GM12864 (cell line): ENCODE measurements at regions not wholly inside any gene's neighbourhood (a gene's known extent, or its start where the extent isn't known, plus 50 kb on each side); places are given as distances from the start of the nearest gene placed in this dataset.
"Not testable (repeated sequence)": the region's sequence is repeated elsewhere in the genome, so short reads cannot be mapped to it uniquely, and the experiment has no call there.

ENCODE experiments used
- DNase-seq: peaks from one replicate; pipeline ENCODE4 v3.0.0-alpha.2; 2011; ENCODE audit warnings: low read depth
- H3K4me3 ChIP-seq: 2 replicates; pipeline ENCODE4 v1.5.1; 2011; ENCODE audit warnings: mild to moderate bottlenecking, low read depth, low read length, control low read depth
- TF ChIP-seq, protein P1 (sequence below): IDR thresholded peaks from 2 replicates; pipeline ENCODE4 v1.5.1; 2011; ENCODE audit warnings: low read depth, mild to moderate bottlenecking, moderate library complexity, low read length, control low read depth, inconsistent platforms; ENCODE audit errors: missing control alignments

DNA sequence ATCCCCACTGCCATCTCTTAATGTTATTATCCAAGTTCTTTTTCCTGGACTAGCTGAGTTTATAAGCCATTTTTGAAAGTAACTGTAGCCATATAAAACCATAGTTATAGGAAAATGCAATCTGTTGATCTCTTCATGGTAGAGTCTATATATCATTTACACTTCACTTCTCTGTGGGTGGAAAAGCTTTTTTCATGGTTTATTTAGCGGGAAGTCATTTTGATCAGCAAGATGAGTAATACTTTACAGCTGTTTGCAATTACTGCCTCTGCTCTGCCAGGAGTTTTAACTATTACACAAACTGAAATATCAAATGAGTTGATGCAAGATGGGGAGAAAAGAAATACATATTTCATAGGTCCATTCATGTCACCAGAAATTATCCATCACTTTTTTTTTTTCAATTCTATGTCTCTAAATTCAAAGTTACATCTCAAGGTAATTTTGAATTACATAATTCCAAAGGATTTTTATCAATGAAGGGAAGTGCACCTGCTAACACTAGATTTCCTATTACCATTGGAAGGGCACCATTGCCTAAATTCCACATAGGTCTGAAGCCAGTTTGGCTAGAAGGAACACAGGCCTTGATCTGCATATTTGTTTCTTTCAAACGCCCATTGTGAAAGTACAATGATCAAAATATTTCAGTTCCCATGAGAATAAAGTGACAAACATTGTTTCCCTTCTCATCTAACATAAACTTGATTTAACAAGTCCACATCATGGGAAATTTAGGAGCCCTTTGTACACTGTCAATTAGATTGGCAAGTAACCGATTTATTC lies 296.7 kb downstream of the ZNF326 start:
- TF ChIP-seq, protein P1, sequence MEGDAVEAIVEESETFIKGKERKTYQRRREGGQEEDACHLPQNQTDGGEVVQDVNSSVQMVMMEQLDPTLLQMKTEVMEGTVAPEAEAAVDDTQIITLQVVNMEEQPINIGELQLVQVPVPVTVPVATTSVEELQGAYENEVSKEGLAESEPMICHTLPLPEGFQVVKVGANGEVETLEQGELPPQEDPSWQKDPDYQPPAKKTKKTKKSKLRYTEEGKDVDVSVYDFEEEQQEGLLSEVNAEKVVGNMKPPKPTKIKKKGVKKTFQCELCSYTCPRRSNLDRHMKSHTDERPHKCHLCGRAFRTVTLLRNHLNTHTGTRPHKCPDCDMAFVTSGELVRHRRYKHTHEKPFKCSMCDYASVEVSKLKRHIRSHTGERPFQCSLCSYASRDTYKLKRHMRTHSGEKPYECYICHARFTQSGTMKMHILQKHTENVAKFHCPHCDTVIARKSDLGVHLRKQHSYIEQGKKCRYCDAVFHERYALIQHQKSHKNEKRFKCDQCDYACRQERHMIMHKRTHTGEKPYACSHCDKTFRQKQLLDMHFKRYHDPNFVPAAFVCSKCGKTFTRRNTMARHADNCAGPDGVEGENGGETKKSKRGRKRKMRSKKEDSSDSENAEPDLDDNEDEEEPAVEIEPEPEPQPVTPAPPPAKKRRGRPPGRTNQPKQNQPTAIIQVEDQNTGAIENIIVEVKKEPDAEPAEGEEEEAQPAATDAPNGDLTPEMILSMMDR: no peak
- H3K4me3 ChIP-seq: no peak overlapping the region
- no peak for DNase-seq

DNA sequence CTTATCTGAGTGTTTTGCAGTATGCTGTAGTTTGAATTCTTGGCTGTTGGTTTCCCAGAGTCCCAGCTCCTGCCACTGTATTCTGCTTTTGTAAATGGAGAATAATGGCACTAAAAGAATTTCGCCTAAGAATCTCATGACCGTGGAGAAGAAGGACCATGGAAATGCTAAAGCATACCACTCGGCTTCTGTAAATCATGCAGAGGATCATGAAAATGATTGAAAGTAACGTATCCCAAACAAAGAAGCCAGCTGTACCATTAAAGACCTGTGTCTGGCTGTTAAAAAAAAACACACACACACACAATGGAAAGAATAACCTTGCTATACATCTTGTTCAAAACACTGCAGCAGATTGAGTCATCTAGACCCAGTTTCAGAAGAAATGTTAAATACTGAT lies 287.9 kb downstream of the ZNF326 start:
- TF ChIP-seq, protein P1: no peak
- DNase-seq: no peak

DNA sequence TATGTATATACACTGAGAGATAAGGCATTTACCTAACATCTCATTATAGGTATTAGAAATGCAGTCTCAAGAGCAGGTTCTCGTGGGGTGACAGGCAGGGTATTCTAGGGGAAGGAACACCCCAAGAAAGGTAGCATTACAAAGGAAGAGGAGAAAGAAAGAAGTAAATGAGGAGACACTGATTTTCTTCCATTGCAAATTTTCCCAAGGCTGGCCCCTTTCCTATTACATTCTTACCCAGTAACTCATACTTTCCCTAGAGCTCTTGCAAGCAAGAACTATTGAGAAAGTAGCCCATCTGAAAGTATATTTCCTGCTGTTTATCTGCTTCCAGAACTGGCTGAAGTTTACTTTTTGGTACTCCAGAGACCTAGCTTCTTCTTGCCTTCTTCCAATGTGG lies 287.0 kb downstream of the ZNF326 start:
- not testable (repeated sequence) for H3K4me3 ChIP-seq, DNase-seq

More for the DNA sequence above, 287.9 kb downstream of the ZNF326 start:
- no peak overlapping the region for H3K4me3 ChIP-seq

DNA sequence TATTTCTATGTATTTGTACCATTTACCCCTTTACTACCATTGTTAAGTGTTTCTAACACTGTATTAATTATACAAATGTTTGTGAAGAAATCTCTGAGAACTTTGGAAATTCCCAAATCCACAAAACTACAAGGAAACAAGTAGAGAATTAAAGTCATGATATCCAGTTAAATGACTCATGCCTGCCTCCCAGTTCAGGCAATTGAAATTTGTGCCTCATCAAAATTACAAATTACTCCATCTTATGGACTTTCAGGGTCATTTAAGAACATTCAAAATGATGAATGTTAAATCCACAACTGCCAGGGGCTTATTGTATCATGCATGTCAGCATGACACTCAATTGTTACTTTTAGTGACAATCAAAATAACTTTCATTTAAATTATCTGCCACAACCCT lies 282.4 kb downstream of the ZNF326 start:
- TF ChIP-seq, protein P1: no peak
- H3K4me3 ChIP-seq: no peak overlapping the region
- DNase-seq: no peak

DNA sequence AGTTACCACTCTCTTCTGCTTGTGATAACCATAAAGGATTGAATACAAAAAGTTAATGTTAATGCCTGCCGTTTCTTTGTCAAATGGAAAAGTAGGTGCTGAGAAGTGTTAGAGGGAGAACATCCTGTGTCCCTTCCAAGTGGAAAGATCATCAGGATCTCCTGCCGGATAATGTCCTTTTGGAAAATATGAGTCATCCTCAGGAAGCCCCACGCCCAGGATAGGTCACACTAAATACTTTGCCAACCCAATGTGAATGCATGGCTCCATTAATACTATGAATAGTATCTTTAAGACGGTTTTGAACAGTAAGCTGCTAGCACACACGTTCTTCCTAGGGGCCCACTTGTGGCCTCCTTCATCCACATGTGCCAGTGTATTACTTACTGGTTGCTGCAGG lies 279.5 kb downstream of the ZNF326 start:
- TF ChIP-seq, protein P1: no peak
- no peak overlapping the region for H3K4me3 ChIP-seq
- DNase-seq: no peak

DNA sequence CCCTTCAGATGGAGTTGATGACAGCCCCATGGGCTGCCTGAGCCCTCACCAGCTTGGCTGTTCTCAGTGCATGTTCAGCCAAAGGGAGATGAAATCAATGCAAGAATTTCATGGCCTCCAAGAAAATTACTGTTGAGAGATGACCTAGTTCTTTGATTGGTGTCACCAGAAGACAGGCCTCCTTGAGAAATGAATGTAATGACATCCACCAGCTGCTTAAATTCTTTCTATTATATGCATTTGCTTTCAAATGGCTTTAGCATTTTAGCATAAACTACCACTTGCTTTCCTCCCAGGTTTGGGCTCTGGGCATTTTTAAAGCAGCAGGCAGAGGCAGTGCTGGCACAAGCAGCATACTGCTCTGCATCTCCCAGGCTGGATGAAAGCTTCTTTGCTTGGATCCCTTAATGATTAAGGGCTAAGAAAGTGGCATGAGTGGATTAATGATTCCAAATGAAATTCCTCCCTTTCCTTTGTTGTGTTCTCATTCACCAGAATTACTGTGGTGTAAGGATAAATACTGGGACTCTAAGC lies 278.4 kb downstream of the ZNF326 start:
- H3K4me3 ChIP-seq: no peak overlapping the region
- no peak for DNase-seq
- TF ChIP-seq, protein P1: no peak

DNA sequence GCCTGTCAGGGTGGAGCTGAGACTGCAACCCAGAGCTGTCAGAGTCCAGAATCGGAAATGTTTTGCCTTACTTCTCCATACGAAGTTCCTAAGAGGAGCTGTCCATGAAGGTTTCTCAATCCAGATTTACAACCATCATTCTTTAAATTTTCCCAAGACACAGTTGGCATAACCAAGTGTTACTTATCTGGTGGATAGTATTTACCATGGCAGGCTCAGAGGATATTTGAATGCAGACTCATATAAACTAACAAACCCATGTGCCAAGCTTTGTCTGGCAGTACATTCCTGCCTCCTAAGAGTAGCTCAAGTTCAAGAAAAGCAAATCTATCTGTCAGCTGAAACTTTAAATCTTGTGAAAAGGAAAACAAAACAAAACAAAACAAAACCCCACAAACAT lies 267.9 kb downstream of the ZNF326 start:
- DNase-seq: no peak
- no peak overlapping the region for H3K4me3 ChIP-seq
- TF ChIP-seq, protein P1: no peak
